Epithelial cell of esophagus (primary cell): ENCODE measurements at regions not wholly inside any gene's neighbourhood (a gene's known extent, or its start where the extent isn't known, plus 50 kb on each side); places are given as distances from the start of the nearest gene placed in this dataset.
A peak's percentile ranks its signal among the peaks of the same experiment; 100 is the strongest.

Source experiments
- DNase-seq: peaks from one replicate; pipeline ENCODE4 v3.0.0; 2010; ENCODE audit warnings: low read depth
- H3K4me3 ChIP-seq: 2 replicates; pipeline ENCODE4 v1.5.1; 2011; ENCODE audit warnings: mild to moderate bottlenecking, low read length, control low read depth
- CTCF ChIP-seq: IDR thresholded peaks from 2 replicates; pipeline ENCODE4 v1.5.1; 2011; ENCODE audit warnings: low read depth, mild to moderate bottlenecking, low read length, control low read depth, inconsistent platforms; ENCODE audit not compliant: insufficient read depth; ENCODE audit errors: missing control alignments

GRCh38 chr5:18357486-18357885, 723.2 kb downstream of the TAF11L14 start:
- no peak for DNase-seq
- no peak for TF ChIP-seq CTCF
- H3K4me3 ChIP-seq, result no peak overlapping the region

GRCh38 chr5:18366234-18366633, 732.0 kb downstream of the TAF11L14 start:
- DNase-seq, result no peak
- no peak overlapping the region for H3K4me3 ChIP-seq
- TF ChIP-seq CTCF, result no peak

- H3K4me3 ChIP-seq, result no peak overlapping the region
- no peak for DNase-seq
- no peak for TF ChIP-seq CTCF
Measured at GRCh38 chr5:18370531-18370930, 736.3 kb downstream of the TAF11L14 start.

GRCh38 chr5:18375641-18376040, 741.4 kb downstream of the TAF11L14 start:
- no peak for DNase-seq
- no peak overlapping the region for H3K4me3 ChIP-seq
- no peak for TF ChIP-seq CTCF

- no peak for DNase-seq
- H3K4me3 ChIP-seq, result no peak overlapping the region
- no peak for TF ChIP-seq CTCF
Measured at GRCh38 chr5:18378066-18378465, 743.8 kb downstream of the TAF11L14 start.

- DNase-seq, result no peak
- no peak for TF ChIP-seq CTCF
- no peak overlapping the region for H3K4me3 ChIP-seq
Measured at GRCh38 chr5:18379189-18379588, 744.9 kb downstream of the TAF11L14 start.

- DNase-seq, result peak; percentile 56
- TF ChIP-seq CTCF, result no peak
- H3K4me3 ChIP-seq, result no peak overlapping the region
Measured at GRCh38 chr5:18380729-18381362, 746.6 kb downstream of the TAF11L14 start.
